ENCODE measurements at regions not wholly inside any gene's neighbourhood (a gene's known extent, or its start where the extent isn't known, plus 50 kb on each side); places are given as distances from the start of the nearest gene placed in this dataset.

DNA sequence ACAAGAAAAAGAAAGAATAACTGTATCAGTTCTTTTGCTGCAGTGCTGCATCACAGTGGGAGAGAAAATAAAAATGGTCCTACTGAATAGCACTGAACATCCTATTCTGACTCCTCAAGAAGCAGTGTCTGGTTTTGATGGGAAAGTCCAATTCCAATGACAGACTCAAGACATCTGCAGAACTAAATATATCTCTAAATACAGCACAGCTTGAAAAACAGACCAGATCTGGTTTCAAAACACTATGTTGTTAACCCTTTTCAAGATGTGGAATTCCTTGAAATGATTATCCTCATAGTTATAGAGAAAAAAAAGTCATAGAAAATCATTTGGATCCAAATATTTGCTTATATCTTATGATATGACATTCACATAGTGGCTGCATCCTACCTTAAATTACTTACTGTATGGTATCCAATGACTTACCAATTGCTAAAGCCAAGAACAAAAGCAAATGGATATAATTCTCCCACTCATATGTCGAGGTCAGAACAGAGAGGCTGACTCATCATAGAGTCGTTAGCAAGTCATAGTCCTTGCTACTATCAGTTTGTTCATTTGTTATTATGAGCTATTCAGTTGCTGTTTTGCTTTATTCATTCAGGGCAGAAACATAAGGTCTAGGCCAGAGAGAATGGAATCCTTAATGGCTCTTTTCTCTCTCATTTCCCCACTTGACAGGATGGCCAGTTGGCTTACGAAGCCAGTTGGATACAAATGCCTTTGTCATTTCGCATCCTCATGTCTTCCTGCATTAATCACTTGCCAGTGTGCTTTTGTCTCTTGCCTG, 62.5 kb upstream of the ACVR2A start:
- Mint-ChIP-seq H3K4me3 (ENCODE audit: unreplicated experiment) (no peak overlapping the region), H3K9me3 (ENCODE audit: unreplicated experiment) (peaks cover 9% of the 10 kb centered on the region), H3K27me3 (ENCODE audit: insufficient read depth, unreplicated experiment) (peaks cover 6% of the 10 kb centered on the region), H3K36me3 (ENCODE audit: insufficient read depth, unreplicated experiment) (no peaks in the 10 kb centered on the region), H3K4me1 (ENCODE audit: insufficient read depth, unreplicated experiment) (no peaks in the 10 kb centered on the region), H3K27ac (ENCODE audit: low read depth, unreplicated experiment) (no peak overlapping the region)
- TF ChIP-seq, protein P1, sequence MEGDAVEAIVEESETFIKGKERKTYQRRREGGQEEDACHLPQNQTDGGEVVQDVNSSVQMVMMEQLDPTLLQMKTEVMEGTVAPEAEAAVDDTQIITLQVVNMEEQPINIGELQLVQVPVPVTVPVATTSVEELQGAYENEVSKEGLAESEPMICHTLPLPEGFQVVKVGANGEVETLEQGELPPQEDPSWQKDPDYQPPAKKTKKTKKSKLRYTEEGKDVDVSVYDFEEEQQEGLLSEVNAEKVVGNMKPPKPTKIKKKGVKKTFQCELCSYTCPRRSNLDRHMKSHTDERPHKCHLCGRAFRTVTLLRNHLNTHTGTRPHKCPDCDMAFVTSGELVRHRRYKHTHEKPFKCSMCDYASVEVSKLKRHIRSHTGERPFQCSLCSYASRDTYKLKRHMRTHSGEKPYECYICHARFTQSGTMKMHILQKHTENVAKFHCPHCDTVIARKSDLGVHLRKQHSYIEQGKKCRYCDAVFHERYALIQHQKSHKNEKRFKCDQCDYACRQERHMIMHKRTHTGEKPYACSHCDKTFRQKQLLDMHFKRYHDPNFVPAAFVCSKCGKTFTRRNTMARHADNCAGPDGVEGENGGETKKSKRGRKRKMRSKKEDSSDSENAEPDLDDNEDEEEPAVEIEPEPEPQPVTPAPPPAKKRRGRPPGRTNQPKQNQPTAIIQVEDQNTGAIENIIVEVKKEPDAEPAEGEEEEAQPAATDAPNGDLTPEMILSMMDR (IDR thresholded peaks at IDR 0.05; ENCODE audit: unreplicated experiment) = no peak
- POLR2A ChIA-PET = no interaction called here
- BruUV-seq (replicated peaks) = no TSS peak
- CTCF ChIA-PET = no interaction called here
- peak; percentile 16 for DNase-seq (ENCODE audit: unreplicated experiment)
- intact Hi-C loops (cut with micrococcal nuclease) = no loop called here

DNA sequence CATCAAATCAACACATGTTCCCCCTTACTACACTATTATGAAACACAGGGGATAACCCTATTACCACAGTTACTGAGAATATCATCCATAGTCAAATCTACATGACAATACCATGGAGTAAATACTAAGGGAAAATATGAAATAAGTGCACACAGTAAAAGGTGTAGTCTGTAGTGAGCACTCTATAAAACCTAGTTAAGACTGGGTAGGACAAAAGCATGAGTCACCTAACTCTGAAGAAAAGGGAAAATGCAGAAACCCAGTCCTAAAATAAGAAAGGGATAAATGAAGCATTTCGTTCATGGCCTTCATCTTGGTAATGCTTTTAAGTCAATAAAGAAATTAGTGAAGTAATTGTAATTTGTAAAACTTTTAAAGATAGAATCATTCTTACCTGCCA, 65.4 kb upstream of the ACVR2A start:
- no TSS peak for BruUV-seq (replicated peaks)
- Mint-ChIP-seq H3K4me3 (ENCODE audit: unreplicated experiment) (no peak overlapping the region), H3K27ac (ENCODE audit: low read depth, unreplicated experiment) (no peak overlapping the region), H3K4me1 (ENCODE audit: insufficient read depth, unreplicated experiment) (no peaks in the 10 kb centered on the region), H3K9me3 (ENCODE audit: unreplicated experiment) (peaks cover 12% of the 10 kb centered on the region), H3K27me3 (ENCODE audit: insufficient read depth, unreplicated experiment) (peaks cover 11% of the 10 kb centered on the region), H3K36me3 (ENCODE audit: insufficient read depth, unreplicated experiment) (no peaks in the 10 kb centered on the region)
- POLR2A ChIA-PET = no interaction called here
- no peak for DNase-seq (ENCODE audit: unreplicated experiment)
- CTCF ChIA-PET = no interaction called here
- TF ChIP-seq, protein P1 (IDR thresholded peaks at IDR 0.05; ENCODE audit: unreplicated experiment) = no peak
- intact Hi-C loops (cut with micrococcal nuclease) = no loop called here

DNA sequence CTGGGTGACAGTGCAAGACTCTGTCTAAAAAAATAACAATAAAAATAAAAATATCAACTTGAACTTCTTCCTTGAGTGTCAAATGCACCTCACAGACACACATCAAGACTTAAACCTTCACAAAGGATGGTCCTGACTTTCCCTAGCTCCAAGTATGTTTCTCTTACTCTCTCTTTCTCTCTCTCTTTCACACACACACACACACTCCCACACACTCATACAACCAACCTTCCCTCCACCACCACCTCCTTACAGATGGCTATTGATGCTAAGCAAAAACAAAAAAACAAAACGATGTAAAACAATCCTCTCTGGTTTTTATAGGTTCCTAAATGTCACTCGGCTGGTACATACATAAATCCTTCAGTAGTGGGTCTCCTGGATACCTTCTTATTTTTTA, 67.4 kb upstream of the ACVR2A start:
- POLR2A ChIA-PET = interaction anchor here (0.6 kb wide), 1 partner anchor 10 kb away, joined by 3 read pairs; no protein-coding TSS in a partner anchor
- H3K36me3 Mint-ChIP-seq (ENCODE audit: insufficient read depth, unreplicated experiment) = no peaks in the 10 kb centered on the region

DNA sequence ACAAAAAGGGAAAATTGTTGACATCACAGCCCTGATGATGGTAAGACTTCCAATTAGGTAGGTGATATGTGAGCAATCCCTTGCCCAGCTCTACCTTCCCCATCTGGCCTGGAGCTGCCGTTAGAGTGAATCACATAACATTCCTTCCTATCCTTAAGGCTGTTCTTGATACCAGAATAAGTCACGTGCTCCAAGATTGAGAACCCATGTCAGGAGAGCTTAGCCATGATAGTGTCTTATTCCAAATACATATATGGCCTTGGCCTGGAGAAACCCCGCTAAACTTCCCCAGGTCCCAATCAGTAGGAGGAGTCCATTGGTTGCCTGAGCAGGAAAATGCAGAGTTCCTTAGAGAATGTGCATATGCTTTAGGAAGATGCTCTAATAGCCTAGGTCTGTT, 70.0 kb upstream of the ACVR2A start:
- intact Hi-C loops (cut with micrococcal nuclease) = no loop called here
- no TSS peak for BruUV-seq (replicated peaks)

More for the DNA sequence above, 67.4 kb upstream of the ACVR2A start:
- DNase-seq (ENCODE audit: unreplicated experiment) = no peak
- Mint-ChIP-seq H3K27me3 (ENCODE audit: insufficient read depth, unreplicated experiment) (peaks cover 11% of the 10 kb centered on the region), H3K27ac (ENCODE audit: low read depth, unreplicated experiment) (no peak overlapping the region), H3K4me1 (ENCODE audit: insufficient read depth, unreplicated experiment) (no peaks in the 10 kb centered on the region), H3K4me3 (ENCODE audit: unreplicated experiment) (no peak overlapping the region), H3K9me3 (ENCODE audit: unreplicated experiment) (peaks cover 8% of the 10 kb centered on the region)
- TF ChIP-seq, protein P1 (IDR thresholded peaks at IDR 0.05; ENCODE audit: unreplicated experiment) = no peak
- CTCF ChIA-PET = interaction anchor here (0.7 kb wide), 1 partner anchor 15 kb away, joined by 3 read pairs; no protein-coding TSS in a partner anchor
- no TSS peak for BruUV-seq (replicated peaks)
- intact Hi-C loops (cut with micrococcal nuclease) = no loop called here

More for the DNA sequence above, 70.0 kb upstream of the ACVR2A start:
- H3K4me3 Mint-ChIP-seq (ENCODE audit: unreplicated experiment) = no peak overlapping the region
- TF ChIP-seq, protein P1 (IDR thresholded peaks at IDR 0.05; ENCODE audit: unreplicated experiment) = no peak
- H3K27me3 Mint-ChIP-seq (ENCODE audit: insufficient read depth, unreplicated experiment) = peaks cover 11% of the 10 kb centered on the region
- H3K27ac Mint-ChIP-seq (ENCODE audit: low read depth, unreplicated experiment) = no peak overlapping the region
- ChIA-PET POLR2A (interaction anchor here (0.6 kb wide), 1 partner anchor 1854 kb away, joined by 3 read pairs; no protein-coding TSS in a partner anchor), CTCF (no interaction called here)
- H3K9me3 Mint-ChIP-seq (ENCODE audit: unreplicated experiment) = peaks cover 8% of the 10 kb centered on the region
- DNase-seq (ENCODE audit: unreplicated experiment) = no peak
- no peaks in the 10 kb centered on the region for H3K4me1 Mint-ChIP-seq (ENCODE audit: insufficient read depth, unreplicated experiment)
- H3K36me3 Mint-ChIP-seq (ENCODE audit: insufficient read depth, unreplicated experiment) = no peaks in the 10 kb centered on the region

All from MCF 10A (cell line).